ENCODE measurements at regions not wholly inside any gene's neighbourhood (a gene's known extent, or its start where the extent isn't known, plus 50 kb on each side); places are given as distances from the start of the nearest gene placed in this dataset.

DNA sequence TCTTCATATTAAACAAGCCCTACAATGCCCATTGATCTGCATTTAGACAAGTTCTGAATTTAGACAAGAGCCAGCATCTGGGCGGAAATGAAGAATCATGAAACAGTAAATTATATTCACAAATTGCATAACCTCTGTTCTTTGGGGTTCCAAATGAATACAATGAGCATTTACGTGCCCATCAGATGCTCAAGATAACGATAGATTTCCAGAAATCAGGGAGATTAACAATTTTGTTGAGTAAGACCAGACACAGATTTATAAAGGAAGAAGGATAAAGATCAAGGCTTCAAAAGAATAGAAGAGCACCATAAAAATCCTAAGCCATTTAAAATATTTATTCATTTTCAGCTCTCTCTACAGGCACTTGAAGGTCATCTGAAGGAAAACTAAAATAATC is 59.7 kb upstream of the CDH20 start:
- Histone ChIP-seq H3K36me3 (no peaks in the 10 kb centered on the region), H3K27me3 (no peaks in the 10 kb centered on the region), H3K9me3 (no peaks in the 10 kb centered on the region), H3K4me1 (no peaks in the 10 kb centered on the region), H3K27ac (no peak overlapping the region), H3K4me3 (no peak overlapping the region)
- DNase-seq (no peak), FAIRE-seq (no peak), ATAC-seq (no peak)
- TF ChIP-seq, protein P1, sequence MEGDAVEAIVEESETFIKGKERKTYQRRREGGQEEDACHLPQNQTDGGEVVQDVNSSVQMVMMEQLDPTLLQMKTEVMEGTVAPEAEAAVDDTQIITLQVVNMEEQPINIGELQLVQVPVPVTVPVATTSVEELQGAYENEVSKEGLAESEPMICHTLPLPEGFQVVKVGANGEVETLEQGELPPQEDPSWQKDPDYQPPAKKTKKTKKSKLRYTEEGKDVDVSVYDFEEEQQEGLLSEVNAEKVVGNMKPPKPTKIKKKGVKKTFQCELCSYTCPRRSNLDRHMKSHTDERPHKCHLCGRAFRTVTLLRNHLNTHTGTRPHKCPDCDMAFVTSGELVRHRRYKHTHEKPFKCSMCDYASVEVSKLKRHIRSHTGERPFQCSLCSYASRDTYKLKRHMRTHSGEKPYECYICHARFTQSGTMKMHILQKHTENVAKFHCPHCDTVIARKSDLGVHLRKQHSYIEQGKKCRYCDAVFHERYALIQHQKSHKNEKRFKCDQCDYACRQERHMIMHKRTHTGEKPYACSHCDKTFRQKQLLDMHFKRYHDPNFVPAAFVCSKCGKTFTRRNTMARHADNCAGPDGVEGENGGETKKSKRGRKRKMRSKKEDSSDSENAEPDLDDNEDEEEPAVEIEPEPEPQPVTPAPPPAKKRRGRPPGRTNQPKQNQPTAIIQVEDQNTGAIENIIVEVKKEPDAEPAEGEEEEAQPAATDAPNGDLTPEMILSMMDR (IDR thresholded peaks at IDR 0.05): no peak
- 57 to 64% methylated on average over 3 of the region's 3 CpGs for WGBS, 2 donors
- intact Hi-C loops (cut with DNase I): no loop called here

DNA sequence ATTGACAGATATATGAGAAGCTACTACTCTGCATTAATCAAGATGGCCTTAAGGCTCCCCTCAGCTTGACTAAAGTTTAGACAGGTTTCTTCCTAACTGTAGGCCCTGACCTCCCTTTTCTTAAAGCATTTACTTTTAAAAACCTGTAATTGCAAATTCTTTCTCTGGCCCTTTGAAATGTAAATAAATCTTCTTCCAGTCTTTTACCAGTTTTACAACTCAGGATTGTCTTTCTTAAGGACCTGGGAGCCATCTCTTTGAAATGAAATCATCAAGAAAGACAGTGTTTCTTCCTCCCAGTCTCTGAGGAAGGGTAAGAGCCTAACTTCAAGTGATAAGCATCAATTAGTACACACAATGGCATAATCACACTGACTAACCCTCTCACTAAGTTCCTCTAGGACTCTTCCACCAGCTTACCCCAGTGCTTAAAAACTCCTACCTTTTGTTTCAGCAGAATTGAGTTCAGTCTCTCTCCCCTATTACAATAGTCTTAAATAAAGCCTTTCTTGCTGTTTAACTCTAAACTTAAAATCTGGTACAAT is 58.7 kb upstream of the CDH20 start:
- TF ChIP-seq, protein P1 (IDR thresholded peaks at IDR 0.05): no peak
- no peak overlapping the region for H3K4me3 ChIP-seq
- H3K9me3 ChIP-seq: no peaks in the 10 kb centered on the region
- intact Hi-C loops (cut with DNase I): no loop called here
- no peaks in the 10 kb centered on the region for H3K36me3 ChIP-seq
- no peaks in the 10 kb centered on the region for H3K4me1 ChIP-seq
- DNase-seq (no peak), ATAC-seq (no peak), FAIRE-seq (no peak)
- no peak overlapping the region for H3K27ac ChIP-seq
- no peaks in the 10 kb centered on the region for H3K27me3 ChIP-seq

DNA sequence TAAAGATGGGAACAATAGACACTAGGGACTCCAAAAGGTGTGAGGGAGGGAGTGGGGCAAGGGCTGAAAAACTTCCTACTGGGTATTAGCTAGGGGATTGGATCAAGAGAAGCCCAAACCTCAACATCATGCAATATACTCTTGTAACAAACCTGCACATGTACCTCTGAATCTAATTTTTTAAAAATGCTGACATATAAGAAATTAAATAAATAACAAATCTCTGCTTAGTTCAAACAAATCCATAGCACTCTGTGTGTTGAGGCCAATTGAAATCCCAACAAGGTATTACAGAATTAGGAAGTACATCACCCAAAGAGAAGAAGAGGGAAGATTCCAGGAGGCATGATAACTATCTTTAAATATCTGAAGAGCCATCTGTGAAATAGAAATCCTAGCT is 55.4 kb upstream of the CDH20 start:
- Histone ChIP-seq H3K9me3 (no peaks in the 10 kb centered on the region), H3K4me3 (no peak overlapping the region), H3K27me3 (no peaks in the 10 kb centered on the region), H3K27ac (no peak overlapping the region), H3K36me3 (no peaks in the 10 kb centered on the region), H3K4me1 (no peaks in the 10 kb centered on the region)
- no peak for FAIRE-seq
- TF ChIP-seq, protein P1 (IDR thresholded peaks at IDR 0.05): no peak
- DNase-seq: no peak
- no peak for ATAC-seq
- intact Hi-C loops (cut with DNase I): no loop called here

DNA sequence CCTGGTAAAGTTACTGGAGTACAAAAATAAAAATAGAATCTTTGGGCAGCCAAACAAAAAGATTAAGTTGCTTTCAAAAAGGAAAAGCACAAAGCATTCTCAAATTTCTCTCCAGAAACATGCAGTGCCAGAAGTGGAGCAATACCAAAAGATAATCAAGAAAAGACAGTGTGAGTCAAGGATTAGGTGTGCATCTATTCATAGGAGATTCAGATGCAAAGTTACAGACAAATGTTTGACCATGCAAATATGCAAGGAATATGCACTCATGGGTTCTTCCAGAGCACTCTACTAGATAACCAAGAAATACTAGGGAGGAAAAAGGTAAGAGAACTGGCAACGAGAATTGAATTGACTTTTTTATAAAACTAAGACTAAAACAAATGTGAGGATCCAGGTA is 51.8 kb upstream of the CDH20 start:
- H3K27me3 ChIP-seq: no peaks in the 10 kb centered on the region
- intact Hi-C loops (cut with DNase I): no loop called here
- no peaks in the 10 kb centered on the region for H3K36me3 ChIP-seq
- H3K4me3 ChIP-seq: no peak overlapping the region
- 48 to 62% methylated on average over 1 of the region's 1 CpG for WGBS, 2 donors
- ATAC-seq (no peak), DNase-seq (no peak), FAIRE-seq (no peak)
- TF ChIP-seq, protein P1 (IDR thresholded peaks at IDR 0.05): no peak
- H3K27ac ChIP-seq: no peak overlapping the region
- no peaks in the 10 kb centered on the region for H3K9me3 ChIP-seq
- H3K4me1 ChIP-seq: no peaks in the 10 kb centered on the region

DNA sequence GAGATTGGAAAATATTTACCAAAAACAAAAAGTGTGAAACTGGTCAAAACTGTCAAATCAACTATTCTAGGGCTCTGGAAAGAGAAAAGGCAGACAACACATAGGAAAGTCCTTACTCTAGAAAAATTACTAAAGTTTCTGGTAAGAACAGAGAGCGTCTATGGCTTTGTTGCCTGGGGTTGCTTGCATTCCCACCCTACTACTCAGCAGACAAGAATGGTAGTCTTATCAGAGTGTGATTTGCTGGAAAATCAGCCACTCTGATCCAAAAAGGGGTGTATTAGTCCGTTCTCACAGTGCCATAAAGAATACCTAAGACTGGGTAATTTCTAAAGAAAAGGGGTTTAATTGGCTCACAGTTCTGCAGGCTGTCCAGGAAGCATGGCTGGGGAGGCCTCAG is 50.3 kb upstream of the CDH20 start:
- no peak for ATAC-seq
- intact Hi-C loops (cut with DNase I): no loop called here
- no peak for DNase-seq
- Histone ChIP-seq H3K4me3 (no peak overlapping the region), H3K27me3 (no peaks in the 10 kb centered on the region), H3K27ac (no peak overlapping the region), H3K4me1 (no peaks in the 10 kb centered on the region), H3K9me3 (no peaks in the 10 kb centered on the region), H3K36me3 (no peaks in the 10 kb centered on the region)
- TF ChIP-seq, protein P1 (IDR thresholded peaks at IDR 0.05): no peak
- no peak for FAIRE-seq
- 56 to 62% methylated on average over 2 of the region's 2 CpGs for WGBS, 2 donors
